ENCODE measurements at regions not wholly inside any gene's neighbourhood (a gene's known extent, or its start where the extent isn't known, plus 50 kb on each side); places are given as distances from the start of the nearest gene placed in this dataset.

GRCh38 chr2:19219060-19219459 lies 139.4 kb downstream of the OSR1 start:
- no peak overlapping the region for H3K4me3 ChIP-seq (ENCODE audit: low read depth, low read length)
- TF ChIP-seq, protein P1, sequence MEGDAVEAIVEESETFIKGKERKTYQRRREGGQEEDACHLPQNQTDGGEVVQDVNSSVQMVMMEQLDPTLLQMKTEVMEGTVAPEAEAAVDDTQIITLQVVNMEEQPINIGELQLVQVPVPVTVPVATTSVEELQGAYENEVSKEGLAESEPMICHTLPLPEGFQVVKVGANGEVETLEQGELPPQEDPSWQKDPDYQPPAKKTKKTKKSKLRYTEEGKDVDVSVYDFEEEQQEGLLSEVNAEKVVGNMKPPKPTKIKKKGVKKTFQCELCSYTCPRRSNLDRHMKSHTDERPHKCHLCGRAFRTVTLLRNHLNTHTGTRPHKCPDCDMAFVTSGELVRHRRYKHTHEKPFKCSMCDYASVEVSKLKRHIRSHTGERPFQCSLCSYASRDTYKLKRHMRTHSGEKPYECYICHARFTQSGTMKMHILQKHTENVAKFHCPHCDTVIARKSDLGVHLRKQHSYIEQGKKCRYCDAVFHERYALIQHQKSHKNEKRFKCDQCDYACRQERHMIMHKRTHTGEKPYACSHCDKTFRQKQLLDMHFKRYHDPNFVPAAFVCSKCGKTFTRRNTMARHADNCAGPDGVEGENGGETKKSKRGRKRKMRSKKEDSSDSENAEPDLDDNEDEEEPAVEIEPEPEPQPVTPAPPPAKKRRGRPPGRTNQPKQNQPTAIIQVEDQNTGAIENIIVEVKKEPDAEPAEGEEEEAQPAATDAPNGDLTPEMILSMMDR (IDR thresholded peaks at IDR 0.05; ENCODE audit: low read depth, low read length): no peak

DNA sequence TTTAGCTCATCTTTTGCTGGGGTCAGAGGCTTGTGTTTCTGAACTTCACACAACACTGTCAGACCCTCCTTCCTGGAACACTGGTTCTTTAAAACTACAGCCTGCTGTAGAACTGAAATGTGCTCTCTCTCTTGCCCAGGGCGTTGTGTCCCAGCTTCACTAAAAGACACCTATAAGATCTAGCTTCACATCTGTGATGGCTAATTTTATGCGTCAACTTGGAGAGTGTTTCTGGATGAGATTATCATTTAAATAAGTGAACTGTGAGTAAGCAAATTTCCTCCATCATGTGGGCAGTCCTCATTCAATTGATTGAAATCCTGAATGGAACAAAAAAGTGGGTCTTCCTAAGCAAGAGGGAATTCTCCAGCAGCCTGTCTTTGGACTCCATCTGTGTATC lies 140.3 kb downstream of the OSR1 start:
- no peak overlapping the region for H3K4me3 ChIP-seq (ENCODE audit: low read depth, low read length)
- TF ChIP-seq, protein P1 (IDR thresholded peaks at IDR 0.05; ENCODE audit: low read depth, low read length): no peak

DNA sequence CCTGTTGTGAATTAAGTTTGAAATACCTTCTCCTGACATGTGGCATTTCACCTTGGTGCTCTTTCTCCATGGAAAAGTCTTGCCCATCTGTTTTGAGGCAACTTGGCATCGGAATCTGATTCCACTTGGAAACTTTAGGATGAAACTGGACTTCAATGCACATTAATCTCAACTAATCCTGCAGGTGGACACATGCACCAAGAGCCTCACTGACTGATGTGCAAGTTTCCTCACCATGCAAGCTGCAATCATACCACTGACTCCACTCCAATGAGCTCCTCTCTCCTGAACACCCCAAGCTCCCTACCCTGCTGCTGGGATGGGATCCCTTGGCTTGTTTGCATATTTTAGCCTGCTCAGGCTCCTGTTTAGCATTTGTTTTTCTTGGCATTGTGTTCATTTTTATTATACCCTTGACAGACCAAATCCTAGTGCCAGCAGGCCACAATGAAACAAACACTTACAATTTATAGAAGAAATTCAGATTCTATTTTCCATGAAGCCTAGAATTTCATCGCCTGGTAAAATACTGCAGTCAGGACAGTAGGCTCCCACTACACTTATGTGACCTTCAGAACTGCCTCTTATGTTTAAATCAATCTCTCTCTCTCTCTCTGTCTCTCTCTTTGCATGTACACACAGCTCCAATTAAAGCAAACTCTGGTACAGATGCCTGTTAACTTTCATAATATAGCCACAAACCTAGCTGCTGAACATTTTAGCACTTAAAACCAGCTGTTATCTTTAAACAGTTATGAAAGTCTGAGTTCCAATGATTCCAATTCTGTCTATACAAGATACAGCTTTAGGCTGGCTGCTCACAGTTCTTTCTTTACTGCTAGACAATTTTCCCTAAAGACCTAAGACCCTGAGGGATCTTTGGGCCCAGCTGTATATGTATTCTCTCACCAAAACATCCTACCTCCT lies 141.5 kb downstream of the OSR1 start:
- TF ChIP-seq, protein P1 (IDR thresholded peaks at IDR 0.05; ENCODE audit: low read depth, low read length): no peak
- H3K4me3 ChIP-seq (ENCODE audit: low read depth, low read length): no peak overlapping the region

DNA sequence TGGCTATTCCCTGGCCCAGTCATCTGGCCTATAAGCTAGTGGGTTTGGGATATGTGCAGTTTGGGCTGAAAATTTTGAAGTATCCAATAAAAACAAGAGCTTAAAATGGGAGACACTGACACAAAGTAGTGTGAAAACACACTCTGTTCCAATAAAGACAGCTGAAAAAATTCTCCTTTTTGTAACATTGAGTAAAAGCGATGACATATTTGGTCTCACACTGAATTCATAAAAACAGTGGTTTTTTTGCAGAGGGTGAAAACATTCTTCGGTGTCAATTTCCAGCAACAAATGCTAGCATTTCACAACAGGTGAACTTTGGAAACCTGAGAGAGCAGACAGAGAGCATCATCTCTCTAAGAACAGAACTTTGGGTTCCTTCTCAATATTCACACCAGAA lies 142.2 kb downstream of the OSR1 start:
- H3K4me3 ChIP-seq (ENCODE audit: low read depth, low read length): no peak overlapping the region
- TF ChIP-seq, protein P1 (IDR thresholded peaks at IDR 0.05; ENCODE audit: low read depth, low read length): no peak

DNA sequence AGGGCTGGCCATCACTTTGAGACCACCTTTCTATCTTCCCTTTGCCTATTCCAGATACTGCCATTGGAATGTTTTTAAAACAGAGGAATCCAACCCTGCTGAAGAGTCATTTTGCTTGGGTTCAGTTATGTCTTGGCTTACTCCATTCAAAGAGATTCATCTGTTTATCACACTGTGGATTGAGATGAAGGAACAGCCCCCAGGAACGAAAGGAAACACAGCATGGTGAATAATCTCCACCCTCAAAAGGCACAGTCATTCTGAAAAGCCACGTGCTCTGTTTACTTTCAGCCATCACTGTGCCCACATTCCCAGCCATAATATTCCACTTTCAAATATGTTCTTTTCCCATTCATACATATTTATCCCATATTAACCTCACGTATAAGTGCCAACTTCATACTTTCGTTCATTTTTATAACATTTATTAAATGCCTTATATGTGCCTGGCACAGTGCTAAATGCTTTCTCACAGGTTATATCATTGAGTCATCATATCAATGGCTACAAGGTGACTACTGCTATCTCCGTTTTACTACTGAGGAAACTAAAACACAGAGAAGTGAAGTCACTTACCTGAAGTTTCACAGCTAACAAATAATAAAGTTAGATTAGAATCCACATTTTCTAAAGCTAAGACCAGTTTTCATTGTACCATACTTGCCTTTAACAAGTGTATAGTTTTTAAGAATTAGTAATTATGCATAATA lies 143.6 kb downstream of the OSR1 start:
- no peak overlapping the region for H3K4me3 ChIP-seq (ENCODE audit: low read depth, low read length)
- TF ChIP-seq, protein P1 (IDR thresholded peaks at IDR 0.05; ENCODE audit: low read depth, low read length): no peak

DNA sequence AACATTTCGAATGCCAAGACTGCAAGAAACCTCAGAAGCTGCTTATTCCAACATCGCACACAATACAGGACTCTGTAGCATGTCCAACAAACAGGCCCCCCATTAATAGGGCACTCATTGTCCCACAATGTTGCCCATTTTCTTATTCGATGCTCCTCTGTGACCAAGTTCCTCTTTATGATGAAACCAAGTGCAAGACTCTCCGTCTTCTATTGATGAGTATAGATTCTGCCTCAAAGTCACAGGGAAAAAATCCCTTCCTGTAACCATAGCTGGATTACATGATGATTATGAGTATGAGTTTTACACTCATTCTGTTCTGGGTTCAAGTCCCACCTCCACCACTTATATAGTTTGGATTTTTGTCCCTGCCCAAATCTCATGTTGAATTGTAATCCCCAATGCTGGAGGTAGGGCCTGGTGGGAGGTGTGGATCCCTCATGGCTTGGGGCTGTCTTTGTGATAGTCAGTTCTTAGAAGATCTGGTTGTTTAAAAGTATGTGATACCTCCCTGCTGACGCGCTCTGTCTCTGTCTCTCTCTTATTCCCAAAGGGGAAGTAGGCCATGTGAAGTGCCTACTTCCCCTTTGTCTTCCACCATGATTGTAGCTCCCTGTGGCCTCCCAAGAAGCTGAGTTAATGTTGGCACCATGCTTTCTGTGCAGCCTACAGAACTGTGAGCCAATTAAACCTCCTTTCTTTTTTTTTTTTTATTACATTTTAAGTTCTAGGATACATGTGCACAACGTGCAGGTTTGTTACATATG lies 148.7 kb downstream of the OSR1 start:
- TF ChIP-seq, protein P1 (IDR thresholded peaks at IDR 0.05; ENCODE audit: low read depth, low read length): no peak
- H3K4me3 ChIP-seq (ENCODE audit: low read depth, low read length): no peak overlapping the region
